NB4 (cell line): ENCODE measurements at regions not wholly inside any gene's neighbourhood (a gene's known extent, or its start where the extent isn't known, plus 50 kb on each side); places are given as distances from the start of the nearest gene placed in this dataset.

Experiments
- CTCF ChIP-seq: IDR thresholded peaks from one replicate; pipeline ENCODE4 v1.5.1; 2012; ENCODE audit warnings: low read depth, low read length
- MYC ChIP-seq: IDR thresholded peaks from 2 replicates; pipeline ENCODE4 v1.6.1; 2011; ENCODE audit warnings: low read depth, low read length
- POLR2A ChIP-seq: IDR thresholded peaks from 2 replicates; pipeline ENCODE4 v1.6.1; 2011; ENCODE audit warnings: mild to moderate bottlenecking; ENCODE audit not compliant: insufficient read length; ENCODE audit errors: extremely low read depth
- TF ChIP-seq, protein P1 (sequence below): IDR thresholded peaks from 2 replicates; pipeline ENCODE4 v1.6.1; 2011; ENCODE audit warnings: low read depth, low read length

GRCh38 chr1:5297180-5297885, 642.9 kb downstream of the AJAP1 start:
- TF ChIP-seq CTCF (no peak), POLR2A (no peak), MYC (no peak)
- TF ChIP-seq, protein P1, sequence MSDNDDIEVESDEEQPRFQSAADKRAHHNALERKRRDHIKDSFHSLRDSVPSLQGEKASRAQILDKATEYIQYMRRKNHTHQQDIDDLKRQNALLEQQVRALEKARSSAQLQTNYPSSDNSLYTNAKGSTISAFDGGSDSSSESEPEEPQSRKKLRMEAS: no peak
